ENCODE measurements at regions not wholly inside any gene's neighbourhood (a gene's known extent, or its start where the extent isn't known, plus 50 kb on each side); places are given as distances from the start of the nearest gene placed in this dataset.
A peak's percentile ranks its signal among the peaks of the same experiment; 100 is the strongest.

- no peak overlapping the region for H3K18ac ChIP-seq (ENCODE audit: insufficient read length, low read depth, low read length)
- no peaks in the 10 kb centered on the region for H3K36me3 Mint-ChIP-seq (ENCODE audit: insufficient read depth in 1 of 3, low read depth in 3 of 3)
- DNase-seq = no peak
- no peak overlapping the region for H3K4ac ChIP-seq (ENCODE audit: low read depth, low read length)
- H3K27me3 Mint-ChIP-seq (ENCODE audit: low read depth) = peaks cover 92% of the 10 kb centered on the region
- no peak overlapping the region for H3T11ph ChIP-seq (ENCODE audit: low read length)
- no peaks in the 10 kb centered on the region for H3K23me2 ChIP-seq (ENCODE audit: insufficient read length, low read depth, low read length, poor library complexity, severe bottlenecking)
- H4K20me1 ChIP-seq (ENCODE audit: control insufficient read depth, insufficient read depth, insufficient read length) = no peaks in the 10 kb centered on the region
- H2BK20ac ChIP-seq (ENCODE audit: low read depth, low read length, poor library complexity, severe bottlenecking) = no peak overlapping the region
- H3K23ac ChIP-seq (ENCODE audit: insufficient read length, low read depth, low read length) = no peak overlapping the region
- no peak overlapping the region for H2BK12ac ChIP-seq (ENCODE audit: insufficient read length, low read depth, low read length)
- no peak overlapping the region for H2AFZ ChIP-seq (ENCODE audit: low read length)
- H3K56ac ChIP-seq (ENCODE audit: insufficient read length, low read depth, low read length) = no peak overlapping the region
- TF ChIP-seq, protein P1, sequence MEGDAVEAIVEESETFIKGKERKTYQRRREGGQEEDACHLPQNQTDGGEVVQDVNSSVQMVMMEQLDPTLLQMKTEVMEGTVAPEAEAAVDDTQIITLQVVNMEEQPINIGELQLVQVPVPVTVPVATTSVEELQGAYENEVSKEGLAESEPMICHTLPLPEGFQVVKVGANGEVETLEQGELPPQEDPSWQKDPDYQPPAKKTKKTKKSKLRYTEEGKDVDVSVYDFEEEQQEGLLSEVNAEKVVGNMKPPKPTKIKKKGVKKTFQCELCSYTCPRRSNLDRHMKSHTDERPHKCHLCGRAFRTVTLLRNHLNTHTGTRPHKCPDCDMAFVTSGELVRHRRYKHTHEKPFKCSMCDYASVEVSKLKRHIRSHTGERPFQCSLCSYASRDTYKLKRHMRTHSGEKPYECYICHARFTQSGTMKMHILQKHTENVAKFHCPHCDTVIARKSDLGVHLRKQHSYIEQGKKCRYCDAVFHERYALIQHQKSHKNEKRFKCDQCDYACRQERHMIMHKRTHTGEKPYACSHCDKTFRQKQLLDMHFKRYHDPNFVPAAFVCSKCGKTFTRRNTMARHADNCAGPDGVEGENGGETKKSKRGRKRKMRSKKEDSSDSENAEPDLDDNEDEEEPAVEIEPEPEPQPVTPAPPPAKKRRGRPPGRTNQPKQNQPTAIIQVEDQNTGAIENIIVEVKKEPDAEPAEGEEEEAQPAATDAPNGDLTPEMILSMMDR (conservative IDR thresholded peaks at IDR 0.05) = no peak
- H2BK120ac ChIP-seq (ENCODE audit: low read depth, low read length, poor library complexity, severe bottlenecking) = no peak overlapping the region
- no CpG with 5 or more reads among the region's 13 CpGs for WGBS (ENCODE audit: extremely low coverage, insufficient read length, low lambda C conversion rate)
- H4K8ac ChIP-seq (replicated peaks; ENCODE audit: insufficient read length, low read depth, low read length) = no peak overlapping the region
- no peak overlapping the region for H4K5ac ChIP-seq (ENCODE audit: insufficient read length, low read depth, low read length)
- H3K4me2 ChIP-seq (ENCODE audit: insufficient read depth, insufficient read length, low read length) = no peak overlapping the region
- H3K9me3 ChIP-seq (ENCODE audit: control insufficient read depth, low read depth, low read length) = no peaks in the 10 kb centered on the region
- no peak overlapping the region for H3K27ac ChIP-seq (ENCODE audit: insufficient read length, low read depth, low read length)
- H3K79me2 ChIP-seq (ENCODE audit: insufficient read depth, low read length) = no peaks in the 10 kb centered on the region
- no peaks in the 10 kb centered on the region for H3K9me3 Mint-ChIP-seq
- H2BK5ac ChIP-seq (ENCODE audit: insufficient read length, low read length) = no peak overlapping the region
- H3K4me1 ChIP-seq (ENCODE audit: insufficient read depth, low read length) = no peaks in the 10 kb centered on the region; the same call in 1 of the 2 replicates
- H3K27ac Mint-ChIP-seq = peak overlapping the region in 1 of 3 experiments; percentile 30; a peak in 2 of 7 replicates
- H3K4me1 Mint-ChIP-seq = peaks cover 34 to 45% of the 10 kb centered on the region in 2 experiments
- no peak overlapping the region for H3K14ac ChIP-seq (ENCODE audit: insufficient read depth, low read length)
- no peak overlapping the region for H3K4me3 Mint-ChIP-seq
- H2BK15ac ChIP-seq (ENCODE audit: low read depth, low read length) = no peak overlapping the region
- no peak overlapping the region for H2AK5ac ChIP-seq (ENCODE audit: insufficient read length, low read length)
- H3K27me3 ChIP-seq (ENCODE audit: insufficient read depth, low read length) = no peaks in the 10 kb centered on the region
- no peaks in the 10 kb centered on the region for H3K79me1 ChIP-seq (ENCODE audit: insufficient read depth, low read depth, low read length, poor library complexity, severe bottlenecking)
- no peak overlapping the region for H4K91ac ChIP-seq (ENCODE audit: insufficient read length, low read depth, low read length)
- H3K9ac ChIP-seq (ENCODE audit: extremely low read depth, insufficient read length, low read length) = no peak overlapping the region
Measured at GRCh38 chr2:120611961-120612360, 123.7 kb upstream of the GLI2 start.

Measured in H9 (cell line).